IMR-90 (cell line): ENCODE measurements at regions not wholly inside any gene's neighbourhood (a gene's known extent, or its start where the extent isn't known, plus 50 kb on each side); places are given as distances from the start of the nearest gene placed in this dataset.

Experiments
- ATAC-seq: fragments of 200-7000 bp; cut with Tn5 transposase; 2 replicates; pipeline ENCODE4 v1.9.1; 2020; ENCODE audit warnings: low read depth, mild to moderate bottlenecking, moderate library complexity
- BruUV-seq: library from RNA; stranded (reverse); fragments of 400-500 nt; replicated peaks from 2 replicates; lab custom pipeline; 2021; lab: Mats Ljungman, UMichigan
- CTCF ChIA-PET: fragments of 300-600 bp; formaldehyde crosslinking; extraction: SDS; loops from one replicate; lab custom pipeline; 2021; ENCODE audit warnings: antibody characterized with exemption; lab: Yijun Ruan, JAX
- POLR2A ChIA-PET: fragments of 300-600 bp; sonication (Branson Sonifier 250); formaldehyde crosslinking; loops from one replicate; lab custom pipeline; 2022; ENCODE audit warnings: antibody characterized with exemption; ENCODE audit not compliant: unreplicated experiment; lab: Charles Lee
- DNase-seq: peaks from one replicate; pipeline ENCODE4 v3.0.0; 2013
- H2AFZ ChIP-seq: replicated peaks from 2 replicates; pipeline ENCODE3; 2013; ENCODE audit warnings: low read length, mild to moderate bottlenecking; ENCODE audit not compliant: poor library complexity
- H2AK5ac ChIP-seq: 2 replicates; pipeline ENCODE4 v1.6.1; 2013; ENCODE audit warnings: low read depth, low read length, inconsistent platforms
- H2AK9ac ChIP-seq: replicated peaks from 2 replicates; pipeline ENCODE3; 2013; ENCODE audit warnings: mild to moderate bottlenecking, low read depth, low read length, moderate library complexity; ENCODE audit not compliant: poor library complexity
- H2BK120ac ChIP-seq: 2 replicates; pipeline ENCODE4 v1.6.1; 2013; ENCODE audit warnings: low read depth, low read length, inconsistent platforms
- H2BK15ac ChIP-seq: 3 replicates; pipeline ENCODE4 v1.6.1; 2013; ENCODE audit warnings: low read depth, low read length, inconsistent platforms
- H2BK20ac ChIP-seq: 2 replicates; pipeline ENCODE4 v1.6.1; 2013; ENCODE audit warnings: low read depth, mild to moderate bottlenecking, inconsistent platforms, low read length, moderate library complexity
- H2BK5ac ChIP-seq: 2 replicates; pipeline ENCODE4 v1.6.1; 2013; ENCODE audit warnings: mild to moderate bottlenecking, low read depth, low read length, inconsistent platforms; ENCODE audit not compliant: poor library complexity, severe bottlenecking
- H3K14ac ChIP-seq: replicated peaks from 2 replicates; pipeline ENCODE4 v1.6.1; 2013; ENCODE audit warnings: low read depth, low read length, inconsistent platforms
- H3K18ac ChIP-seq: 2 replicates; pipeline ENCODE4 v1.6.1; 2013; ENCODE audit warnings: low read depth, low read length, control low read depth
- H3K23ac ChIP-seq: 2 replicates; pipeline ENCODE4 v1.6.1; 2013; ENCODE audit warnings: low read depth, low read length, inconsistent platforms
- H3K27ac ChIP-seq: 2 replicates; pipeline ENCODE4 v1.5.1; 2013; ENCODE audit warnings: mild to moderate bottlenecking, control low read depth, low read length; ENCODE audit not compliant: insufficient read depth
- H3K27me3 ChIP-seq: 2 replicates; pipeline ENCODE4 v1.6.1; 2013; ENCODE audit warnings: low read length; ENCODE audit not compliant: control insufficient read depth, insufficient read depth
- H3K36me3 ChIP-seq: 2 replicates; pipeline ENCODE4 v1.6.1; 2013; ENCODE audit warnings: low read length, mixed read lengths; ENCODE audit not compliant: control insufficient read depth, insufficient read depth
- H3K4ac ChIP-seq: 2 replicates; pipeline ENCODE4 v1.6.1; 2013; ENCODE audit warnings: low read depth, low read length, inconsistent platforms
- H3K4me1 ChIP-seq: 2 replicates; pipeline ENCODE4 v1.6.1; 2013; ENCODE audit warnings: low read length, mixed read lengths; ENCODE audit not compliant: control insufficient read depth, insufficient read depth
- H3K4me2 ChIP-seq: 2 replicates; pipeline ENCODE4 v1.6.1; 2013; ENCODE audit warnings: low read depth, mild to moderate bottlenecking, control low read depth, low read length, moderate library complexity
- H3K4me3 ChIP-seq: 2 replicates; pipeline ENCODE4 v1.5.1; 2013; ENCODE audit warnings: low read depth, mild to moderate bottlenecking, control low read depth, low read length, moderate library complexity; ENCODE audit not compliant: insufficient read depth
- H3K56ac ChIP-seq: 2 replicates; pipeline ENCODE4 v1.6.1; 2013; ENCODE audit warnings: low read length, inconsistent platforms; ENCODE audit not compliant: insufficient read depth; ENCODE audit errors: extremely low read depth
- H3K79me1 ChIP-seq, 2 experiments: 2 replicates each; pipeline ENCODE4 v1.6.1; 2013; ENCODE audit warnings: low read length in 2 of 2, inconsistent platforms in 1 of 2, low read depth in 1 of 2
- H3K9ac ChIP-seq: 2 replicates; pipeline ENCODE4 v1.6.1; 2013; ENCODE audit warnings: low read depth, low read length, control low read depth
- H3K9me1 ChIP-seq: 2 replicates; pipeline ENCODE4 v1.6.1; 2013; ENCODE audit warnings: low read length, inconsistent platforms; ENCODE audit not compliant: insufficient read depth
- H3K9me3 ChIP-seq: 2 replicates; pipeline ENCODE4 v1.6.1; 2013; ENCODE audit warnings: low read length; ENCODE audit not compliant: control insufficient read depth, insufficient read depth
- H4K20me1 ChIP-seq: 2 replicates; pipeline ENCODE4 v1.6.1; 2013; ENCODE audit warnings: low read length, inconsistent platforms; ENCODE audit not compliant: insufficient read depth
- H4K5ac ChIP-seq: 2 replicates; pipeline ENCODE4 v1.6.1; 2013; ENCODE audit warnings: mild to moderate bottlenecking, low read depth, low read length, control low read depth
- H4K8ac ChIP-seq, 2 experiments: 2 replicates each; pipeline ENCODE4 v1.6.1; 2013; ENCODE audit warnings: low read depth in 2 of 2, low read length in 2 of 2, control low read depth in 1 of 2, inconsistent platforms in 1 of 2
- H4K91ac ChIP-seq: 2 replicates; pipeline ENCODE4 v1.6.1; 2013; ENCODE audit warnings: low read depth, low read length, inconsistent platforms; ENCODE audit not compliant: insufficient read depth
- CEBPB ChIP-seq: IDR thresholded peaks from 2 replicates; pipeline ENCODE4 v1.6.1; 2012; ENCODE audit warnings: low read depth, low read length, improper control_type of control experiment
- CHD1 ChIP-seq: IDR thresholded peaks from 2 replicates; pipeline ENCODE4 v1.6.1; 2012; ENCODE audit warnings: low read depth, low read length, improper control_type of control experiment
- CTCF ChIP-seq: conservative IDR thresholded peaks from 2 replicates; pipeline ENCODE4 v1.5.1; 2012; ENCODE audit warnings: mild to moderate bottlenecking, low read depth, low read length, improper control_type of control experiment
- ELK1 ChIP-seq: fragments of 150-350 bp; IDR thresholded peaks from 2 replicates; pipeline ENCODE4 v1.6.1; 2016; ENCODE audit warnings: low read depth, mild to moderate bottlenecking, low read length, moderate library complexity, borderline replicate concordance
- FOS ChIP-seq: fragments of 150-350 bp; IDR thresholded peaks from 2 replicates; pipeline ENCODE4 v1.6.1; 2016; ENCODE audit warnings: low read depth, low read length
- MAFK ChIP-seq: IDR thresholded peaks from 2 replicates; pipeline ENCODE4 v1.6.1; 2012; ENCODE audit warnings: low read depth, low read length, improper control_type of control experiment
- MAZ ChIP-seq: IDR thresholded peaks from 2 replicates; pipeline ENCODE4 v1.6.1; 2012; ENCODE audit warnings: low read depth, mild to moderate bottlenecking, low read length, improper control_type of control experiment, moderate library complexity, borderline replicate concordance
- MXI1 ChIP-seq: IDR thresholded peaks from 2 replicates; pipeline ENCODE4 v1.6.1; 2012; ENCODE audit warnings: low read depth, mild to moderate bottlenecking, low read length, moderate library complexity, borderline replicate concordance
- NFE2L2 ChIP-seq: fragments of 150-350 bp; IDR thresholded peaks from 2 replicates; pipeline ENCODE4 v1.6.1; 2016; ENCODE audit warnings: low read depth, mild to moderate bottlenecking, low read length
- POLR2A ChIP-seq: IDR thresholded peaks from 2 replicates; pipeline ENCODE4 v1.6.1; 2012; ENCODE audit warnings: mild to moderate bottlenecking, low read depth, low read length
- RAD21 ChIP-seq: IDR thresholded peaks from 2 replicates; pipeline ENCODE4 v1.6.1; 2012; ENCODE audit warnings: low read length, improper control_type of control experiment
- RCOR1 ChIP-seq: IDR thresholded peaks from 2 replicates; pipeline ENCODE4 v1.6.1; 2012; ENCODE audit warnings: mild to moderate bottlenecking, low read length, improper control_type of control experiment; ENCODE audit not compliant: insufficient replicate concordance
- RFX5 ChIP-seq: IDR thresholded peaks from 2 replicates; pipeline ENCODE4 v1.8.0; 2012; ENCODE audit warnings: low read depth, mild to moderate bottlenecking, low read length, moderate library complexity
- SMC3 ChIP-seq: fragments of 150-350 bp; IDR thresholded peaks from 2 replicates; pipeline ENCODE4 v1.6.1; 2016; ENCODE audit warnings: low read depth, mild to moderate bottlenecking, antibody characterized with exemption, low read length, moderate library complexity
- USF2 ChIP-seq: fragments of 150-350 bp; IDR thresholded peaks from 2 replicates; pipeline ENCODE4 v1.6.1; 2017; ENCODE audit warnings: mild to moderate bottlenecking, antibody characterized with exemption, low read length, low read depth
- WGBS, 2 experiments: methylation state at CpG; one replicate each; pipeline versions ENCODE4 v1.1.5 to v1.1.7; 2013; ENCODE audit warnings: missing lambda C conversion rate in 2 of 2; ENCODE audit not compliant: insufficient read length in 1 of 2; ENCODE audit errors: extremely low coverage in 2 of 2; 5-methylcytosine and 5-hydroxymethylcytosine counted together
- dilution Hi-C: fragments of 300-500 bp; cut with HindIII; formaldehyde crosslinking; loops from one replicate; pipeline ENCODE4 v1.14.3; 2018; ENCODE audit warnings: low sequenced_read_pairs; ENCODE audit not compliant: unreplicated experiment
- in situ Hi-C: fragments of 300-500 bp; cut with MboI; formaldehyde crosslinking; loops from 3 replicates; pipeline ENCODE4 v1.14.3; 2019; ENCODE audit warnings: low sequenced_read_pairs, inconsistent platforms, mixed read lengths
- intact Hi-C: fragments of 100-400 bp; cut with micrococcal nuclease; formaldehyde crosslinking; loops from 2 replicates; pipeline ENCODE4 v1.10.0; 2022

- dilution Hi-C loops (no loop called here), in situ Hi-C loops (no loop called here)
- no TSS peak for BruUV-seq
- TF ChIP-seq MAFK (no peak), CTCF (no peak), ELK1 (no peak), USF2 (no peak), RAD21 (no peak), CEBPB (no peak), NFE2L2 (no peak), CHD1 (no peak), POLR2A (no peak), RFX5 (no peak), FOS (no peak), MAZ (no peak), MXI1 (no peak), RCOR1 (no peak), SMC3 (no peak)
Observed at GRCh38 chr2:144254342-144255235, 265.3 kb downstream of the ZEB2 start.

More at GRCh38 chr2:144254342-144255235, 265.3 kb downstream of the ZEB2 start:
- H3K18ac ChIP-seq: no peak overlapping the region
- H2BK15ac ChIP-seq: no peak overlapping the region
- H3K27me3 ChIP-seq: no peaks in the 10 kb centered on the region
- H2BK120ac ChIP-seq: no peak overlapping the region
- WGBS, 2 experiments: 100% methylated on average over 1 of the region's 2 CpGs; no CpG with 5 or more reads in 1 of the 2 experiments
- no peak overlapping the region for H3K4me2 ChIP-seq
- H3K27ac ChIP-seq: no peak overlapping the region
- no peaks in the 10 kb centered on the region for H4K20me1 ChIP-seq
- H3K4me3 ChIP-seq: no peak overlapping the region
- intact Hi-C loops: no loop called here
- H2AK9ac ChIP-seq: no peak overlapping the region
- ChIA-PET CTCF (no interaction called here), POLR2A (no interaction called here)
- no peak overlapping the region for H4K5ac ChIP-seq
- H3K79me1 ChIP-seq: peaks cover 0 to 10% of the 10 kb centered on the region in 2 experiments; a peak in 2 of 4 replicates
- ATAC-seq (no peak), DNase-seq (no peak)
- H3K9me1 ChIP-seq: no peaks in the 10 kb centered on the region
- no peak overlapping the region for H2AK5ac ChIP-seq
- H3K9me3 ChIP-seq: peaks cover 15% of the 10 kb centered on the region
- no peak overlapping the region for H3K9ac ChIP-seq
- H4K91ac ChIP-seq: no peak overlapping the region
- no peak overlapping the region for H3K23ac ChIP-seq
- H2BK20ac ChIP-seq: no peak overlapping the region
- no peak overlapping the region for H3K56ac ChIP-seq
- peaks cover 1% of the 10 kb centered on the region; the same call in 1 of the 2 replicates for H3K4me1 ChIP-seq
- no peak overlapping the region for H2AFZ ChIP-seq
- H3K4ac ChIP-seq: no peak overlapping the region
- no peak overlapping the region for H3K14ac ChIP-seq
- H2BK5ac ChIP-seq: no peak overlapping the region
- H3K36me3 ChIP-seq: no peaks in the 10 kb centered on the region
- no peak overlapping the region for H4K8ac ChIP-seq
